Left ventricle myocardium inferior (tissue), 1 donor: ENCODE measurements at regions not wholly inside any gene's neighbourhood (a gene's known extent, or its start where the extent isn't known, plus 50 kb on each side); places are given as distances from the start of the nearest gene placed in this dataset.
A peak's percentile ranks its signal among the peaks of the same experiment; 100 is the strongest.

Experiments
- DNase-seq: peaks from one replicate; pipeline ENCODE4 v3.0.0-alpha.2; 2020
- H3K27ac ChIP-seq: fragments of 200-600 bp; replicated peaks from 2 replicates; pipeline ENCODE4 v1.8.0; 2021
- H3K27me3 ChIP-seq: fragments of 200-600 bp; 2 replicates; pipeline ENCODE4 v1.8.0; 2021; ENCODE audit warnings: low read depth
- H3K36me3 ChIP-seq: fragments of 200-600 bp; 2 replicates; pipeline ENCODE4 v1.8.0; 2021
- H3K4me1 ChIP-seq: fragments of 200-600 bp; 2 replicates; pipeline ENCODE4 v1.8.0; 2021
- H3K4me3 ChIP-seq: fragments of 200-600 bp; 2 replicates; pipeline ENCODE4 v1.8.0; 2021; ENCODE audit warnings: mild to moderate bottlenecking, moderate library complexity
- H3K9me3 ChIP-seq: fragments of 200-600 bp; replicated peaks from 2 replicates; pipeline ENCODE4 v1.8.0; 2021
- intact Hi-C: fragments of 100-400 bp; cut with micrococcal nuclease; formaldehyde crosslinking; loops from one replicate; pipeline ENCODE4 v1.11.0; 2022
- TF ChIP-seq, protein P1 (sequence below): fragments of 200-600 bp; IDR thresholded peaks from 2 replicates; pipeline ENCODE4 v1.8.0; 2021; ENCODE audit warnings: antibody characterized with exemption, mild to moderate bottlenecking, borderline replicate concordance
- donor health status: DM: no; HTN: yes; CAD: no; lungs with severe emphysema.

DNA sequence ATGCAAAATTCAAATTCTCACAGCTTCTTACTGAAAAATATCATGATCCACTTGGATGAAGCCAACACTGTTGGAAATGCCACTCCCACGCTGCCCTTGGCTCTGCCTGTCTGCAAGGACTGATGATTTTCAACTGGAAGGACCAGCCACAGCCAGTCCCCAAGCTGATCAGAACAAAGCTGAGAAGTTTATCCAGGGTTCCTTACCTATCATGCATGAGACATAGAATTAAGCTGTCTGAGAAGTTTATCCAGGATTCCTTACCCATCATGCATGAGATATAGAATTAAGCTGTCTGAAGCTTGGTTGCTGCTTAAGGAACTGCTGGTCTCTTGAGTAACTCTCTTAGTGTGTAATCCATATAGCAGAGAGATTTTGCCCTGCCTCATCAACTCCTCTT is 159.8 kb upstream of the TMEM260 start:
- Histone ChIP-seq H3K27ac (no peak overlapping the region), H3K4me3 (no peak overlapping the region), H3K4me1 (peaks cover 13% of the 10 kb centered on the region), H3K36me3 (no peaks in the 10 kb centered on the region), H3K9me3 (no peaks in the 10 kb centered on the region), H3K27me3 (no peaks in the 10 kb centered on the region)
- DNase-seq: no peak
- TF ChIP-seq, protein P1, sequence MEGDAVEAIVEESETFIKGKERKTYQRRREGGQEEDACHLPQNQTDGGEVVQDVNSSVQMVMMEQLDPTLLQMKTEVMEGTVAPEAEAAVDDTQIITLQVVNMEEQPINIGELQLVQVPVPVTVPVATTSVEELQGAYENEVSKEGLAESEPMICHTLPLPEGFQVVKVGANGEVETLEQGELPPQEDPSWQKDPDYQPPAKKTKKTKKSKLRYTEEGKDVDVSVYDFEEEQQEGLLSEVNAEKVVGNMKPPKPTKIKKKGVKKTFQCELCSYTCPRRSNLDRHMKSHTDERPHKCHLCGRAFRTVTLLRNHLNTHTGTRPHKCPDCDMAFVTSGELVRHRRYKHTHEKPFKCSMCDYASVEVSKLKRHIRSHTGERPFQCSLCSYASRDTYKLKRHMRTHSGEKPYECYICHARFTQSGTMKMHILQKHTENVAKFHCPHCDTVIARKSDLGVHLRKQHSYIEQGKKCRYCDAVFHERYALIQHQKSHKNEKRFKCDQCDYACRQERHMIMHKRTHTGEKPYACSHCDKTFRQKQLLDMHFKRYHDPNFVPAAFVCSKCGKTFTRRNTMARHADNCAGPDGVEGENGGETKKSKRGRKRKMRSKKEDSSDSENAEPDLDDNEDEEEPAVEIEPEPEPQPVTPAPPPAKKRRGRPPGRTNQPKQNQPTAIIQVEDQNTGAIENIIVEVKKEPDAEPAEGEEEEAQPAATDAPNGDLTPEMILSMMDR: no peak
- intact Hi-C loops: no loop called here

DNA sequence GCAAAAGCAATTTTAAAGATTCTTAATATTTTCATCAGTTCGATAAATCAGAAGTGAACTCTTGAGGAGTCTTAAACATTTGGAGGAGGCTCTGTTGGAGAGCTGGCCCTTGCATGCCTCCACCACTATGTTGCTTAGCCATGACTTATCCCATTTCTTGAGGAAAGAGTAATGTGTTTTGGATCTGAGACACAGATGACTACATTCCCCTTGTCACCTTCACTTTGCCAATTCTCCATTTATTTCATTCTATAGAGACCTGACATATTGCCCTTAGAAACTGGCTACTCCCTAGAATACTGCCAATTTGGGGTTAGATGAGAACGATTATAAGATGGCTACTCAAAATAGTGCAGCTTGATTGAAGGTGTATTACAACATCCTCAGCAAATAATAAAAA is 157.4 kb upstream of the TMEM260 start:
- Histone ChIP-seq H3K27me3 (no peaks in the 10 kb centered on the region), H3K4me1 (peaks cover 13% of the 10 kb centered on the region)

DNA sequence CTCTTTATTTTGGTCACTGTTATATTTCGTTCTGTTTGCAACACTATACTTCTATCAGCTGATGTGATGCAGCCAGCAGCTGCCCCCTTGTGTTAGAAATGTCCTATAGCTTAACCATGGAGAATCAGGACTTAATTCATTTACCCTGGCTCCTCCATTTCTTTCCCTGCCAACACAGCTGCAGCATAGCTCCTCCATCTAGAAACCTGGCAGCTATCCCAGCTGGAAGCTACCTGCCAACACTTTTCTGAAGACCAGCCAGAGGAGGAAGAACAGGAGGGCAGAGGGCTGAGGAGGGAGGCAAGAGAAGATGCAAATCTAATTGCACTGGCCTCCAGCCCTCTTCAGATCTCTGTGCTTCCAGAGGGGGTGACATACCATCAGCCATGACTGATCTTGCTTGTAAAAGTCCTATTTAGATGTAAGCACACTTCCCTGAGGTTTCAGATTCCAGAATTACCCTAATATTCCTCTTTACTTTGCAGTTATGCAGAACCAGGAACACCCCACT is 156.8 kb upstream of the TMEM260 start:
- Histone ChIP-seq H3K4me1 (peaks cover 13% of the 10 kb centered on the region), H3K36me3 (no peaks in the 10 kb centered on the region), H3K27me3 (no peaks in the 10 kb centered on the region), H3K9me3 (no peaks in the 10 kb centered on the region), H3K27ac (no peak overlapping the region), H3K4me3 (no peak overlapping the region)
- TF ChIP-seq, protein P1: peak; percentile 78
- peak; percentile 24 for DNase-seq
- intact Hi-C loops: no loop called here

More for the DNA sequence above, 157.4 kb upstream of the TMEM260 start:
- intact Hi-C loops: no loop called here
- DNase-seq: no peak
- Histone ChIP-seq H3K27ac (no peak overlapping the region), H3K4me3 (no peak overlapping the region), H3K36me3 (no peaks in the 10 kb centered on the region), H3K9me3 (no peaks in the 10 kb centered on the region)
- TF ChIP-seq, protein P1: no peak

DNA sequence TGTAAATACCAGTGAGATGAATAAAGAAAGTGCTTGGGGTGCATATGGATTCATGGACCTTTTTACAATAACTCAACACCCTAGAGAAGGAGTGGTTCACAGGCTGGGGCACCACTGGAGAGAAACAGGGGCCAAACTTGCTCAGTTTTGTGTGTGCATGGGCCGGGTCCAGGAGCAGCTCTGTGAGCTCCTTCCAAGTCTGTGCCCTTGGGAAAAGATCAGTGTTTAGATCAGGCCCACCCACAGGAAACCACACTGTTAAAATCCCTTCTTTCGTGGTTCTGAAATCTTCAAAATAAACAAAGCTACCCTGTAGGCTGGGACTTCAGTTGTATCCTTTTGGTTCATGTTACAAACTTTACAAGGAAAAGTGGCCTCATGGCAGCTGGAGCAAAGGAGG is 156.1 kb upstream of the TMEM260 start:
- Histone ChIP-seq H3K27me3 (no peaks in the 10 kb centered on the region), H3K4me3 (no peak overlapping the region), H3K27ac (no peak overlapping the region), H3K4me1 (peaks cover 13% of the 10 kb centered on the region), H3K9me3 (no peaks in the 10 kb centered on the region), H3K36me3 (no peaks in the 10 kb centered on the region)
- intact Hi-C loops: no loop called here
- DNase-seq: no peak
- TF ChIP-seq, protein P1: no peak

DNA sequence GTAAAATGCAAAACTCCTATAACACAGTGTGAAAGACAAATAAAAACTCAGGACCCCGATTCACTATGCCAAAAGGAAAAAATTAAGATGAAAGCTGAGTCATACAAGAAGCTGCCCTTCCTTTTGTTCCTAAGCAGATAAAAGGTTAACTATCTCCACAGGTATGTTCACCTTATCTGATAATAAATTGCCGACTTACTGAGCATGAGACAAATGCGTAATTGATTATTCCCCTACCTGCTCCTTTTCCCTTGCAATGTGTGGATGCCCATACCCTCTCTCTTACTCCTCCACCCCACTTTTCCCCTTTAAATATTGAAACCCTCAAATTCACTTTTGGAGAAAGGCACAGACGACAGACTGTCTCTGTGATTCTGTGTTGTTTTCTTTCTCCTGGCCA is 148.6 kb upstream of the TMEM260 start:
- H3K4me3 ChIP-seq: no peak overlapping the region
- H3K4me1 ChIP-seq: no peaks in the 10 kb centered on the region
- DNase-seq: no peak
- H3K27ac ChIP-seq: no peak overlapping the region
- TF ChIP-seq, protein P1: no peak
- intact Hi-C loops: no loop called here
- H3K9me3 ChIP-seq: no peaks in the 10 kb centered on the region
- peaks cover 10% of the 10 kb centered on the region for H3K27me3 ChIP-seq
- H3K36me3 ChIP-seq: no peaks in the 10 kb centered on the region

DNA sequence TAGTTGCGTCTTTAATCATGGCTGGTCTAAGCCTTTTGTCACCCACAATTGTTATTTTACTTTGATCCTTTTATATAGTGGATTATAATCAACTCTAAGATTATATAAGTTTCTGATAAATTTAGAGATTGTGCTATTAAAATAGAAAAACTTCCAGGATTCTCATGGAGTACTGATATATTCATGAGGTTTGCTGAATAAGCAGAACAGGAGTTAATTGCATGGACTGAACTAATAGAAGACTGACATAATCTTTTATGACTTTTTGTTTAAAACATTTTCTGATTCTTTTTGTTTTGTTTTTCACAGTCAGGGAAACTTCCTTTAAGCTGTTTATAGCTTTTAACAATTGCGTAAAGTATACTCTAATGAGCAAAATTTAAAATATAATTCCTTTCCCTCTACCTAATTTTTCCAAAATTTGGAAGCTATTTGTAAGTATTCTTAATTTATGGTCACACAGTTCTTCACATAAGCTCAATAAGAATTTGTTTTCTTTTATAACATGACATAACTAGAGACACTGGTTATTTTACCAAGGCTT is 129.9 kb upstream of the TMEM260 start:
- no peaks in the 10 kb centered on the region for H3K36me3 ChIP-seq
- H3K27me3 ChIP-seq: peaks cover 23% of the 10 kb centered on the region
- no peak overlapping the region for H3K4me3 ChIP-seq
- intact Hi-C loops: no loop called here
- no peak overlapping the region for H3K27ac ChIP-seq
- no peaks in the 10 kb centered on the region for H3K9me3 ChIP-seq
- DNase-seq: no peak
- no peaks in the 10 kb centered on the region for H3K4me1 ChIP-seq
- TF ChIP-seq, protein P1: no peak
